Psoas muscle (tissue), 7 donors: ENCODE measurements at regions not wholly inside any gene's neighbourhood (a gene's known extent, or its start where the extent isn't known, plus 50 kb on each side); places are given as distances from the start of the nearest gene placed in this dataset.

Experiments used
- ATAC-seq, 4 donors: fragments of 200-7000 bp; cut with Tn5 transposase; one replicate each; pipeline ENCODE4 v1.9.1; 2020; ENCODE audit warnings: moderate library complexity in 3 of 4, mild to moderate bottlenecking in 2 of 4
- DNase-seq, 2 donors: peaks; one replicate each; pipeline ENCODE4 v3.0.0-alpha.2; 2020
- H3K27ac ChIP-seq: fragments of 200-600 bp; one replicate; pipeline ENCODE4 v1.8.0; 2022
- H3K27me3 ChIP-seq, 3 donors: fragments of 200-600 bp in 1 of 3; one replicate each; pipeline versions ENCODE4 v1.6.1 to v1.8.0; 2013 to 2022; ENCODE audit warnings: low read length in 2 of 3, mild to moderate bottlenecking in 2 of 3, moderate library complexity in 1 of 3; ENCODE audit not compliant: insufficient read depth in 3 of 3
- H3K36me3 ChIP-seq, 2 donors: fragments of 200-600 bp in 1 of 2; one replicate each; pipeline versions ENCODE4 v1.6.1 to v1.8.0; 2013 to 2022; ENCODE audit warnings: low read depth in 1 of 2, mild to moderate bottlenecking in 1 of 2, moderate library complexity in 1 of 2; ENCODE audit not compliant: insufficient read depth in 1 of 2
- H3K4me1 ChIP-seq: fragments of 200-600 bp; one replicate; pipeline ENCODE4 v1.8.0; 2022
- H3K4me3 ChIP-seq: fragments of 200-600 bp; one replicate; pipeline ENCODE4 v1.8.0; 2022; ENCODE audit warnings: mild to moderate bottlenecking
- H3K9me3 ChIP-seq: fragments of 200-600 bp; one replicate; pipeline ENCODE4 v1.8.0; 2022
- WGBS, 3 donors: extraction: QIAGEN DNeasy Blood & Tissue Kit; methylation state at CpG; one replicate each; pipeline versions ENCODE4 v1.1.6 to v1.1.7; 2013; 5-methylcytosine and 5-hydroxymethylcytosine counted together
- intact Hi-C, 2 donors: fragments of 100-400 bp; cut with DNase I; formaldehyde crosslinking; loops; one replicate each; pipeline versions ENCODE4 v1.11.0 to v1.14.2; 2022
- TF ChIP-seq, protein P1 (sequence below): fragments of 200-600 bp; IDR thresholded peaks from one replicate; pipeline ENCODE4 v1.8.0; 2022; ENCODE audit warnings: antibody characterized with exemption
- donor health status: healthy with polysubstance abuse.
- donor health status: DM: no; HTN: no; CAD: no; lungs with moderate emphysema.
- donor health status: Bipolar disorder and iron deficiency.
- donor health status: healthy.
- donor health status: DM: yes; HTN: yes; CAD: no.
- donor health status: DM: no; HTN: no; CAD: no.
- donor health status: DM: yes; HTN: yes; CAD: no.

- Histone ChIP-seq H3K9me3 (no peaks in the 10 kb centered on the region), H3K4me3 (no peak overlapping the region), H3K36me3 (no peaks in the 10 kb centered on the region), H3K27ac (no peak overlapping the region), H3K27me3 (no peaks in the 10 kb centered on the region), H3K4me1 (no peaks in the 10 kb centered on the region)
- 79 to 81% (median 80%) methylated on average over 4 of the region's 4 CpGs for WGBS, 3 donors
- intact Hi-C loops: no loop called here
- TF ChIP-seq, protein P1, sequence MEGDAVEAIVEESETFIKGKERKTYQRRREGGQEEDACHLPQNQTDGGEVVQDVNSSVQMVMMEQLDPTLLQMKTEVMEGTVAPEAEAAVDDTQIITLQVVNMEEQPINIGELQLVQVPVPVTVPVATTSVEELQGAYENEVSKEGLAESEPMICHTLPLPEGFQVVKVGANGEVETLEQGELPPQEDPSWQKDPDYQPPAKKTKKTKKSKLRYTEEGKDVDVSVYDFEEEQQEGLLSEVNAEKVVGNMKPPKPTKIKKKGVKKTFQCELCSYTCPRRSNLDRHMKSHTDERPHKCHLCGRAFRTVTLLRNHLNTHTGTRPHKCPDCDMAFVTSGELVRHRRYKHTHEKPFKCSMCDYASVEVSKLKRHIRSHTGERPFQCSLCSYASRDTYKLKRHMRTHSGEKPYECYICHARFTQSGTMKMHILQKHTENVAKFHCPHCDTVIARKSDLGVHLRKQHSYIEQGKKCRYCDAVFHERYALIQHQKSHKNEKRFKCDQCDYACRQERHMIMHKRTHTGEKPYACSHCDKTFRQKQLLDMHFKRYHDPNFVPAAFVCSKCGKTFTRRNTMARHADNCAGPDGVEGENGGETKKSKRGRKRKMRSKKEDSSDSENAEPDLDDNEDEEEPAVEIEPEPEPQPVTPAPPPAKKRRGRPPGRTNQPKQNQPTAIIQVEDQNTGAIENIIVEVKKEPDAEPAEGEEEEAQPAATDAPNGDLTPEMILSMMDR: no peak
- ATAC-seq (no peak), DNase-seq (no peak)
Measured at GRCh38 chr18:68056936-68057335, 540.4 kb upstream of the DSEL start.

GRCh38 chr18:68054669-68055068 lies 538.1 kb upstream of the DSEL start:
- 46 to 82% (median 59%) methylated on average over 1 of the region's 1 CpG for WGBS, 3 donors
- ATAC-seq: no peak
- TF ChIP-seq, protein P1: no peak

GRCh38 chr18:68053290-68053689 lies 536.8 kb upstream of the DSEL start:
- ATAC-seq (no peak), DNase-seq (no peak)
- no peaks in the 10 kb centered on the region for H3K4me1 ChIP-seq
- H3K27ac ChIP-seq: no peak overlapping the region
- no peak overlapping the region for H3K4me3 ChIP-seq
- TF ChIP-seq, protein P1: no peak
- no peaks in the 10 kb centered on the region for H3K36me3 ChIP-seq
- 91 to 96% (median 95%) methylated on average over 2 of the region's 2 CpGs for WGBS, 3 donors
- no peaks in the 10 kb centered on the region for H3K27me3 ChIP-seq
- H3K9me3 ChIP-seq: no peaks in the 10 kb centered on the region
- intact Hi-C loops: no loop called here

More at GRCh38 chr18:68054669-68055068, 538.1 kb upstream of the DSEL start:
- H3K27me3 ChIP-seq: no peaks in the 10 kb centered on the region
- DNase-seq: no peak
- no peaks in the 10 kb centered on the region for H3K4me1 ChIP-seq
- H3K9me3 ChIP-seq: no peaks in the 10 kb centered on the region
- H3K4me3 ChIP-seq: no peak overlapping the region
- intact Hi-C loops: no loop called here
- H3K27ac ChIP-seq: no peak overlapping the region
- H3K36me3 ChIP-seq: no peaks in the 10 kb centered on the region

- DNase-seq (no peak), ATAC-seq (no peak)
- TF ChIP-seq, protein P1: no peak
- H3K36me3 ChIP-seq: no peaks in the 10 kb centered on the region
- intact Hi-C loops: no loop called here
- H3K27ac ChIP-seq: no peak overlapping the region
- no peak overlapping the region for H3K4me3 ChIP-seq
- H3K27me3 ChIP-seq: no peaks in the 10 kb centered on the region
- WGBS, 3 donors: 35 to 37% (median 36%) methylated on average over 4 of the region's 4 CpGs
- H3K4me1 ChIP-seq: no peaks in the 10 kb centered on the region
- no peaks in the 10 kb centered on the region for H3K9me3 ChIP-seq
Measured at GRCh38 chr18:68041327-68041726, 524.8 kb upstream of the DSEL start.

DNA sequence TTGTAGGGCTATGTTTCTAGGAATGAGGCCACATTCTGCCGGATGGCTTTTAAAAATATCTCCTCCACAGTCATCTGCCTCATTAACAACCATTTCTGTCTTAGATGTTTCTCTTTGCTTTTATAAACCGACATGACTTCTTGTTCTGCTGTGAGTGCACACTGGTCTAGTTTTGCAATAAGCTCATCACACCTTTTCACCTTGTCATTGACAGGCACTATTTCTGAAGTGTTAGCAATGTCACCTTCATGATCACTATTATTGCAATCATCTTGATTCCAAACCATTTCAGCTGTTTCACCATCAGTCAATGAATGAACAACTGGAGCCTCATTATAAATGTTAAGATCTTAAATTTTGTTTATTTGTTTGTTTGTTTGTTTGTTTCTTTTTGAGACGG lies 523.7 kb upstream of the DSEL start:
- WGBS, 3 donors: 58 to 61% (median 60%) methylated on average over 3 of the region's 3 CpGs
- Histone ChIP-seq H3K27ac (no peak overlapping the region), H3K36me3 (no peaks in the 10 kb centered on the region), H3K4me1 (no peaks in the 10 kb centered on the region), H3K27me3 (no peaks in the 10 kb centered on the region), H3K9me3 (no peaks in the 10 kb centered on the region), H3K4me3 (no peak overlapping the region)
- DNase-seq (no peak), ATAC-seq (no peak)
- TF ChIP-seq, protein P1: no peak
- intact Hi-C loops: no loop called here
